ENCODE measurements at regions not wholly inside any gene's neighbourhood (a gene's known extent, or its start where the extent isn't known, plus 50 kb on each side); places are given as distances from the start of the nearest gene placed in this dataset.

- no peak for DNase-seq
- Histone ChIP-seq H3K9me3 (peaks cover 0 to 7% of the 10 kb centered on the region in 2 donors), H3K36me3 (no peaks in the 10 kb centered on the region), H3K4me1 (peaks cover 0 to 14% (median 2%) of the 10 kb centered on the region in 4 donors), H3K27ac (no peak overlapping the region), H3K4me3 (no peak overlapping the region), H3K27me3 (no peaks in the 10 kb centered on the region)
- intact Hi-C loops (cut with DNase I; ENCODE audit: low total_unique reads) = no loop called here
- 80% methylated on average over 10 of the region's 10 CpGs; no CpG with 5 or more reads in 1 of the 2 donors for WGBS, 2 donors (ENCODE audit: low coverage in 1 of 2)
- TF ChIP-seq POLR2A (IDR thresholded peaks at IDR 0.05) (no peak), EP300 (IDR thresholded peaks at IDR 0.05; ENCODE audit: low read depth) (no peak), POLR2AphosphoS5 (IDR thresholded peaks at IDR 0.05) (no peak), CTCF (IDR thresholded peaks at IDR 0.05) (no peak)
- in situ Hi-C loops (cut with MboI; ENCODE audit: low pct_ligation_motif_present in 1 of 4, low pct_unique_long_range_greater_than_20kb in 1 of 4, low sequenced_read_pairs in 3 of 4) = no loop called here
These were observed 62.2 kb downstream of the PSMG1 start for GRCh38 chr21:39120876-39121599.

- intact Hi-C loops (cut with DNase I; ENCODE audit: low total_unique reads) (no loop called here), in situ Hi-C loops (cut with MboI; ENCODE audit: low pct_ligation_motif_present in 1 of 4, low pct_unique_long_range_greater_than_20kb in 1 of 4, low sequenced_read_pairs in 3 of 4) (no loop called here)
- no peaks in the 10 kb centered on the region for H3K36me3 ChIP-seq
- TF ChIP-seq POLR2A (IDR thresholded peaks at IDR 0.05) = no peak
- TF ChIP-seq CTCF (IDR thresholded peaks at IDR 0.05) = no peak
- TF ChIP-seq POLR2AphosphoS5 (IDR thresholded peaks at IDR 0.05) = no peak
- no peak for TF ChIP-seq EP300 (IDR thresholded peaks at IDR 0.05; ENCODE audit: low read depth)
- no peak for DNase-seq
- peaks cover 0 to 7% (median 2%) of the 10 kb centered on the region in 4 donors for H3K4me1 ChIP-seq
- peaks cover 0 to 7% of the 10 kb centered on the region in 2 donors for H3K9me3 ChIP-seq
- H3K27ac ChIP-seq = no peak overlapping the region
- WGBS, 2 donors (ENCODE audit: low coverage in 1 of 2) = 74 to 93% methylated on average over 2 to 6 of the region's 6 CpGs
- H3K27me3 ChIP-seq = no peaks in the 10 kb centered on the region
- no peak overlapping the region for H3K4me3 ChIP-seq
These were observed 63.4 kb downstream of the PSMG1 start for GRCh38 chr21:39119891-39120290.

GRCh38 chr21:39118604-39119215 is 64.5 kb downstream of the PSMG1 start:
- TF ChIP-seq POLR2A (IDR thresholded peaks at IDR 0.05) = no peak
- H3K4me1 ChIP-seq = no peaks in the 10 kb centered on the region
- no peaks in the 10 kb centered on the region for H3K36me3 ChIP-seq
- no peak overlapping the region for H3K27ac ChIP-seq
- intact Hi-C loops (cut with DNase I; ENCODE audit: low total_unique reads) (no loop called here), in situ Hi-C loops (cut with MboI; ENCODE audit: low pct_ligation_motif_present in 1 of 4, low pct_unique_long_range_greater_than_20kb in 1 of 4, low sequenced_read_pairs in 3 of 4) (no loop called here)
- no peaks in the 10 kb centered on the region for H3K27me3 ChIP-seq
- H3K4me3 ChIP-seq = no peak overlapping the region
- DNase-seq = no peak
- 80 to 82% methylated on average over 2 to 8 of the region's 8 CpGs for WGBS, 2 donors (ENCODE audit: low coverage in 1 of 2)
- peaks cover 0 to 7% of the 10 kb centered on the region in 2 donors for H3K9me3 ChIP-seq

- Histone ChIP-seq H3K36me3 (no peaks in the 10 kb centered on the region), H3K27ac (no peak overlapping the region), H3K27me3 (no peaks in the 10 kb centered on the region), H3K9me3 (peaks cover 0 to 7% of the 10 kb centered on the region in 2 donors), H3K4me1 (no peaks in the 10 kb centered on the region), H3K4me3 (no peak overlapping the region)
- TF ChIP-seq POLR2A (IDR thresholded peaks at IDR 0.05) = no peak
- TF ChIP-seq EP300 (IDR thresholded peaks at IDR 0.05; ENCODE audit: low read depth) = no peak
- no peak for TF ChIP-seq POLR2AphosphoS5 (IDR thresholded peaks at IDR 0.05)
- intact Hi-C loops (cut with DNase I; ENCODE audit: low total_unique reads) = no loop called here
- DNase-seq = no peak
- in situ Hi-C loops (cut with MboI; ENCODE audit: low pct_ligation_motif_present in 1 of 4, low pct_unique_long_range_greater_than_20kb in 1 of 4, low sequenced_read_pairs in 3 of 4) = no loop called here
- 88 to 91% methylated on average over 6 to 10 of the region's 10 CpGs for WGBS, 2 donors (ENCODE audit: low coverage in 1 of 2)
These were observed 65.2 kb downstream of the PSMG1 start for GRCh38 chr21:39118061-39118460.

GRCh38 chr21:39117440-39117970 is 65.7 kb downstream of the PSMG1 start:
- H3K27ac ChIP-seq = no peak overlapping the region
- no peaks in the 10 kb centered on the region for H3K4me1 ChIP-seq
- TF ChIP-seq POLR2AphosphoS5 (IDR thresholded peaks at IDR 0.05) (no peak), EP300 (IDR thresholded peaks at IDR 0.05; ENCODE audit: low read depth) (no peak), POLR2A (IDR thresholded peaks at IDR 0.05) (no peak), CTCF (IDR thresholded peaks at IDR 0.05) (no peak)
- peaks cover 0 to 2% of the 10 kb centered on the region in 2 donors for H3K9me3 ChIP-seq
- no peaks in the 10 kb centered on the region for H3K36me3 ChIP-seq
- H3K27me3 ChIP-seq = no peaks in the 10 kb centered on the region
- intact Hi-C loops (cut with DNase I; ENCODE audit: low total_unique reads) (no loop called here), in situ Hi-C loops (cut with MboI; ENCODE audit: low pct_ligation_motif_present in 1 of 4, low pct_unique_long_range_greater_than_20kb in 1 of 4, low sequenced_read_pairs in 3 of 4) (no loop called here)
- DNase-seq = no peak
- no peak overlapping the region for H3K4me3 ChIP-seq
- WGBS, 2 donors (ENCODE audit: low coverage in 1 of 2) = 91 to 96% methylated on average over 5 to 11 of the region's 11 CpGs
